ENCODE measurements at regions not wholly inside any gene's neighbourhood (a gene's known extent, or its start where the extent isn't known, plus 50 kb on each side); places are given as distances from the start of the nearest gene placed in this dataset.
"Not testable (repeated sequence)": the region's sequence is repeated elsewhere in the genome, so short reads cannot be mapped to it uniquely, and the experiment has no call there.

- no peaks in the 10 kb centered on the region for H3K36me3 ChIP-seq (ENCODE audit: control insufficient read depth, insufficient read depth, low read length)
- H3K79me2 ChIP-seq: no peaks in the 10 kb centered on the region
- H3K9me3 ChIP-seq (ENCODE audit: control insufficient read depth, low read length): no peaks in the 10 kb centered on the region
- no peak overlapping the region for H3K27ac ChIP-seq
- H3K4me2 ChIP-seq (ENCODE audit: low read length): no peak overlapping the region
- H3K4me1 ChIP-seq: no peaks in the 10 kb centered on the region
- no peak overlapping the region for H2AFZ ChIP-seq
- TF ChIP-seq, protein P1, sequence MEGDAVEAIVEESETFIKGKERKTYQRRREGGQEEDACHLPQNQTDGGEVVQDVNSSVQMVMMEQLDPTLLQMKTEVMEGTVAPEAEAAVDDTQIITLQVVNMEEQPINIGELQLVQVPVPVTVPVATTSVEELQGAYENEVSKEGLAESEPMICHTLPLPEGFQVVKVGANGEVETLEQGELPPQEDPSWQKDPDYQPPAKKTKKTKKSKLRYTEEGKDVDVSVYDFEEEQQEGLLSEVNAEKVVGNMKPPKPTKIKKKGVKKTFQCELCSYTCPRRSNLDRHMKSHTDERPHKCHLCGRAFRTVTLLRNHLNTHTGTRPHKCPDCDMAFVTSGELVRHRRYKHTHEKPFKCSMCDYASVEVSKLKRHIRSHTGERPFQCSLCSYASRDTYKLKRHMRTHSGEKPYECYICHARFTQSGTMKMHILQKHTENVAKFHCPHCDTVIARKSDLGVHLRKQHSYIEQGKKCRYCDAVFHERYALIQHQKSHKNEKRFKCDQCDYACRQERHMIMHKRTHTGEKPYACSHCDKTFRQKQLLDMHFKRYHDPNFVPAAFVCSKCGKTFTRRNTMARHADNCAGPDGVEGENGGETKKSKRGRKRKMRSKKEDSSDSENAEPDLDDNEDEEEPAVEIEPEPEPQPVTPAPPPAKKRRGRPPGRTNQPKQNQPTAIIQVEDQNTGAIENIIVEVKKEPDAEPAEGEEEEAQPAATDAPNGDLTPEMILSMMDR (IDR thresholded peaks at IDR 0.05): no peak
- H3K27me3 ChIP-seq (ENCODE audit: control insufficient read depth, insufficient read depth, low read length): no peaks in the 10 kb centered on the region
- H3K4me3 ChIP-seq (ENCODE audit: low read depth, low read length): no peak overlapping the region
- no peak overlapping the region for H3K9ac ChIP-seq
Measured at GRCh38 chr3:176328666-176329065, 868.6 kb downstream of the TBL1XR1 start.

GRCh38 chr3:176328198-176328597, 869.1 kb downstream of the TBL1XR1 start:
- Histone ChIP-seq H3K9me3 (ENCODE audit: control insufficient read depth, low read length) (no peaks in the 10 kb centered on the region), H3K4me1 (no peaks in the 10 kb centered on the region), H2AFZ (no peak overlapping the region), H3K27me3 (ENCODE audit: control insufficient read depth, insufficient read depth, low read length) (no peaks in the 10 kb centered on the region), H3K4me3 (ENCODE audit: low read depth, low read length) (no peak overlapping the region), H3K36me3 (ENCODE audit: control insufficient read depth, insufficient read depth, low read length) (no peaks in the 10 kb centered on the region), H3K4me2 (ENCODE audit: low read length) (no peak overlapping the region), H3K27ac (no peak overlapping the region), H3K9ac (no peak overlapping the region), H3K79me2 (no peaks in the 10 kb centered on the region)
- TF ChIP-seq, protein P1 (IDR thresholded peaks at IDR 0.05): no peak

- not testable (repeated sequence) for H3K4me2 ChIP-seq (ENCODE audit: low read length); H3K9me3 ChIP-seq (ENCODE audit: control insufficient read depth, low read length); H2AFZ ChIP-seq; H3K4me1 ChIP-seq; H3K9ac ChIP-seq; H3K27me3 ChIP-seq (ENCODE audit: control insufficient read depth, insufficient read depth, low read length); H3K79me2 ChIP-seq; H3K36me3 ChIP-seq (ENCODE audit: control insufficient read depth, insufficient read depth, low read length); H3K4me3 ChIP-seq (ENCODE audit: low read depth, low read length); H3K27ac ChIP-seq
Measured at GRCh38 chr3:176326894-176327490, 870.3 kb downstream of the TBL1XR1 start.

GRCh38 chr3:176321532-176321931, 875.8 kb downstream of the TBL1XR1 start:
- not testable (repeated sequence) for H3K36me3 ChIP-seq (ENCODE audit: control insufficient read depth, insufficient read depth, low read length); H3K9me3 ChIP-seq (ENCODE audit: control insufficient read depth, low read length); H2AFZ ChIP-seq; H3K4me2 ChIP-seq (ENCODE audit: low read length); H3K4me3 ChIP-seq (ENCODE audit: low read depth, low read length); H3K9ac ChIP-seq; H3K79me2 ChIP-seq; H3K27ac ChIP-seq; H3K27me3 ChIP-seq (ENCODE audit: control insufficient read depth, insufficient read depth, low read length); H3K4me1 ChIP-seq

GRCh38 chr3:176321099-176321498, 876.2 kb downstream of the TBL1XR1 start:
- Histone ChIP-seq H3K79me2 (no peaks in the 10 kb centered on the region), H2AFZ (no peak overlapping the region), H3K9me3 (ENCODE audit: control insufficient read depth, low read length) (no peaks in the 10 kb centered on the region), H3K4me2 (ENCODE audit: low read length) (no peak overlapping the region), H3K27me3 (ENCODE audit: control insufficient read depth, insufficient read depth, low read length) (no peaks in the 10 kb centered on the region), H3K36me3 (ENCODE audit: control insufficient read depth, insufficient read depth, low read length) (no peaks in the 10 kb centered on the region), H3K4me3 (ENCODE audit: low read depth, low read length) (no peak overlapping the region), H3K9ac (no peak overlapping the region), H3K4me1 (no peaks in the 10 kb centered on the region), H3K27ac (no peak overlapping the region)
- TF ChIP-seq, protein P1 (IDR thresholded peaks at IDR 0.05): no peak

GRCh38 chr3:176313426-176313825, 883.9 kb downstream of the TBL1XR1 start:
- no peaks in the 10 kb centered on the region for H3K79me2 ChIP-seq
- H3K4me3 ChIP-seq (ENCODE audit: low read depth, low read length): no peak overlapping the region
- H3K27me3 ChIP-seq (ENCODE audit: control insufficient read depth, insufficient read depth, low read length): no peaks in the 10 kb centered on the region
- TF ChIP-seq, protein P1 (IDR thresholded peaks at IDR 0.05): no peak
- no peak overlapping the region for H2AFZ ChIP-seq
- no peak overlapping the region for H3K27ac ChIP-seq
- H3K9ac ChIP-seq: no peak overlapping the region
- H3K9me3 ChIP-seq (ENCODE audit: control insufficient read depth, low read length): no peaks in the 10 kb centered on the region
- no peaks in the 10 kb centered on the region for H3K4me1 ChIP-seq
- no peak overlapping the region for H3K4me2 ChIP-seq (ENCODE audit: low read length)
- no peaks in the 10 kb centered on the region for H3K36me3 ChIP-seq (ENCODE audit: control insufficient read depth, insufficient read depth, low read length)

Data from parathyroid adenoma (tissue), 2 donors.